ENCODE measurements at regions not wholly inside any gene's neighbourhood (a gene's known extent, or its start where the extent isn't known, plus 50 kb on each side); places are given as distances from the start of the nearest gene placed in this dataset.

GRCh38 chr12:132397934-132398385 is 68.6 kb upstream of the GALNT9 start:
- Histone ChIP-seq H3K36me3 (ENCODE audit: control insufficient read depth in 2 of 2, insufficient read depth in 2 of 2, low read length in 1 of 2) (no peaks in the 10 kb centered on the region), H3K27me3 (ENCODE audit: control insufficient read depth in 2 of 2, insufficient read depth in 1 of 2, low read length in 1 of 2) (peaks cover 5 to 75% of the 10 kb centered on the region in 2 donors)

GRCh38 chr12:132397152-132397933 is 68.0 kb upstream of the GALNT9 start:
- Histone ChIP-seq H3K9me3 (ENCODE audit: control insufficient read depth in 2 of 2, insufficient read depth in 1 of 2, low read length in 1 of 2) (no peaks in the 10 kb centered on the region), H3K27me3 (ENCODE audit: control insufficient read depth in 2 of 2, insufficient read depth in 1 of 2, low read length in 1 of 2) (peaks cover 5 to 69% of the 10 kb centered on the region in 2 donors), H3K4me3 (ENCODE audit: low read length in 2 of 2) (no peak overlapping the region), H3K4me1 (ENCODE audit: control insufficient read depth in 2 of 2, insufficient read depth in 2 of 2, low read length in 2 of 2) (peaks cover 0 to 3% of the 10 kb centered on the region in 2 donors), H3K27ac (ENCODE audit: low read depth in 1 of 2, low read length in 1 of 2) (no peak overlapping the region), H3K36me3 (ENCODE audit: control insufficient read depth in 2 of 2, insufficient read depth in 2 of 2, low read length in 1 of 2) (no peaks in the 10 kb centered on the region)
- no peak for DNase-seq (ENCODE audit: low read depth in 6 of 9, low spot score in 9 of 9)
- WGBS: 72% methylated on average over 39 of the region's 39 CpGs

More at GRCh38 chr12:132397934-132398385, 68.6 kb upstream of the GALNT9 start:
- 92% methylated on average over 14 of the region's 14 CpGs for WGBS
- no peak overlapping the region for H3K27ac ChIP-seq (ENCODE audit: low read depth in 1 of 2, low read length in 1 of 2)
- H3K9me3 ChIP-seq (ENCODE audit: control insufficient read depth in 2 of 2, insufficient read depth in 1 of 2, low read length in 1 of 2): no peaks in the 10 kb centered on the region
- peaks cover 0 to 3% of the 10 kb centered on the region in 2 donors for H3K4me1 ChIP-seq (ENCODE audit: control insufficient read depth in 2 of 2, insufficient read depth in 2 of 2, low read length in 2 of 2)
- no peak for DNase-seq (ENCODE audit: low read depth in 6 of 9, low spot score in 9 of 9)
- no peak overlapping the region for H3K4me3 ChIP-seq (ENCODE audit: low read length in 2 of 2)

GRCh38 chr12:132396657-132397056 is 67.3 kb upstream of the GALNT9 start:
- DNase-seq (ENCODE audit: low read depth in 6 of 9, low spot score in 9 of 9): no peak
- H3K27me3 ChIP-seq (ENCODE audit: control insufficient read depth in 2 of 2, insufficient read depth in 1 of 2, low read length in 1 of 2): peaks cover 5 to 67% of the 10 kb centered on the region in 2 donors
- no peak overlapping the region for H3K27ac ChIP-seq (ENCODE audit: low read depth in 1 of 2, low read length in 1 of 2)
- H3K36me3 ChIP-seq (ENCODE audit: control insufficient read depth in 2 of 2, insufficient read depth in 2 of 2, low read length in 1 of 2): no peaks in the 10 kb centered on the region
- H3K4me3 ChIP-seq (ENCODE audit: low read length in 2 of 2): no peak overlapping the region
- H3K9me3 ChIP-seq (ENCODE audit: control insufficient read depth in 2 of 2, insufficient read depth in 1 of 2, low read length in 1 of 2): no peaks in the 10 kb centered on the region
- H3K4me1 ChIP-seq (ENCODE audit: control insufficient read depth in 2 of 2, insufficient read depth in 2 of 2, low read length in 2 of 2): peaks cover 0 to 3% of the 10 kb centered on the region in 2 donors
- 75% methylated on average over 16 of the region's 16 CpGs for WGBS

- no peaks in the 10 kb centered on the region for H3K9me3 ChIP-seq (ENCODE audit: control insufficient read depth in 2 of 2, insufficient read depth in 1 of 2, low read length in 1 of 2)
- 90% methylated on average over 24 of the region's 24 CpGs for WGBS
- no peak for DNase-seq (ENCODE audit: low read depth in 6 of 9, low spot score in 9 of 9)
- no peak overlapping the region for H3K27ac ChIP-seq (ENCODE audit: low read depth in 1 of 2, low read length in 1 of 2)
- peaks cover 0 to 3% of the 10 kb centered on the region in 2 donors for H3K4me1 ChIP-seq (ENCODE audit: control insufficient read depth in 2 of 2, insufficient read depth in 2 of 2, low read length in 2 of 2)
- peaks cover 5 to 65% of the 10 kb centered on the region in 2 donors for H3K27me3 ChIP-seq (ENCODE audit: control insufficient read depth in 2 of 2, insufficient read depth in 1 of 2, low read length in 1 of 2)
- no peaks in the 10 kb centered on the region for H3K36me3 ChIP-seq (ENCODE audit: control insufficient read depth in 2 of 2, insufficient read depth in 2 of 2, low read length in 1 of 2)
- no peak overlapping the region for H3K4me3 ChIP-seq (ENCODE audit: low read length in 2 of 2)
Measured at GRCh38 chr12:132395908-132396305, 66.5 kb upstream of the GALNT9 start.

- H3K27ac ChIP-seq (ENCODE audit: low read depth in 1 of 2, low read length in 1 of 2): no peak overlapping the region
- H3K4me3 ChIP-seq (ENCODE audit: low read length in 2 of 2): no peak overlapping the region
- H3K27me3 ChIP-seq (ENCODE audit: control insufficient read depth in 2 of 2, insufficient read depth in 1 of 2, low read length in 1 of 2): peaks cover 5 to 59% of the 10 kb centered on the region in 2 donors
- H3K4me1 ChIP-seq (ENCODE audit: control insufficient read depth in 2 of 2, insufficient read depth in 2 of 2, low read length in 2 of 2): peaks cover 0 to 3% of the 10 kb centered on the region in 2 donors
- no peaks in the 10 kb centered on the region for H3K36me3 ChIP-seq (ENCODE audit: control insufficient read depth in 2 of 2, insufficient read depth in 2 of 2, low read length in 1 of 2)
- no peaks in the 10 kb centered on the region for H3K9me3 ChIP-seq (ENCODE audit: control insufficient read depth in 2 of 2, insufficient read depth in 1 of 2, low read length in 1 of 2)
- DNase-seq (ENCODE audit: low read depth in 6 of 9, low spot score in 9 of 9): no peak
- WGBS: 90% methylated on average over 28 of the region's 28 CpGs
Measured at GRCh38 chr12:132395192-132395907, 66.0 kb upstream of the GALNT9 start.

GRCh38 chr12:132393991-132394949 is 64.9 kb upstream of the GALNT9 start:
- WGBS: 71% methylated on average over 36 of the region's 36 CpGs
- Histone ChIP-seq H3K27me3 (ENCODE audit: control insufficient read depth in 2 of 2, insufficient read depth in 1 of 2, low read length in 1 of 2) (peaks cover 5 to 53% of the 10 kb centered on the region in 2 donors), H3K4me3 (ENCODE audit: low read length in 2 of 2) (no peak overlapping the region), H3K27ac (ENCODE audit: low read depth in 1 of 2, low read length in 1 of 2) (no peak overlapping the region), H3K36me3 (ENCODE audit: control insufficient read depth in 2 of 2, insufficient read depth in 2 of 2, low read length in 1 of 2) (no peaks in the 10 kb centered on the region), H3K4me1 (ENCODE audit: control insufficient read depth in 2 of 2, insufficient read depth in 2 of 2, low read length in 2 of 2) (peaks cover 0 to 3% of the 10 kb centered on the region in 2 donors), H3K9me3 (ENCODE audit: control insufficient read depth in 2 of 2, insufficient read depth in 1 of 2, low read length in 1 of 2) (no peaks in the 10 kb centered on the region)
- DNase-seq (ENCODE audit: low read depth in 6 of 9, low spot score in 9 of 9): no peak

GRCh38 chr12:132393245-132393795 is 63.9 kb upstream of the GALNT9 start:
- 84% methylated on average over 19 of the region's 19 CpGs for WGBS
- H3K27me3 ChIP-seq (ENCODE audit: control insufficient read depth in 2 of 2, insufficient read depth in 1 of 2, low read length in 1 of 2): peaks cover 5 to 53% of the 10 kb centered on the region in 2 donors
- DNase-seq (ENCODE audit: low read depth in 6 of 9, low spot score in 9 of 9): no peak

GRCh38 chr12:132392389-132393244 is 63.2 kb upstream of the GALNT9 start:
- Histone ChIP-seq H3K9me3 (ENCODE audit: control insufficient read depth in 2 of 2, insufficient read depth in 1 of 2, low read length in 1 of 2) (no peaks in the 10 kb centered on the region), H3K27me3 (ENCODE audit: control insufficient read depth in 2 of 2, insufficient read depth in 1 of 2, low read length in 1 of 2) (peaks cover 5 to 49% of the 10 kb centered on the region in 2 donors), H3K4me3 (ENCODE audit: low read length in 2 of 2) (no peak overlapping the region), H3K27ac (ENCODE audit: low read depth in 1 of 2, low read length in 1 of 2) (no peak overlapping the region), H3K4me1 (ENCODE audit: control insufficient read depth in 2 of 2, insufficient read depth in 2 of 2, low read length in 2 of 2) (peaks cover 0 to 3% of the 10 kb centered on the region in 2 donors), H3K36me3 (ENCODE audit: control insufficient read depth in 2 of 2, insufficient read depth in 2 of 2, low read length in 1 of 2) (no peaks in the 10 kb centered on the region)
- no peak for DNase-seq (ENCODE audit: low read depth in 6 of 9, low spot score in 9 of 9)
- whole genome bisulfite sequencing: 87% methylated on average over 36 of the region's 43 CpGs

More at GRCh38 chr12:132393245-132393795, 63.9 kb upstream of the GALNT9 start:
- peaks cover 0 to 3% of the 10 kb centered on the region in 2 donors for H3K4me1 ChIP-seq (ENCODE audit: control insufficient read depth in 2 of 2, insufficient read depth in 2 of 2, low read length in 2 of 2)
- no peaks in the 10 kb centered on the region for H3K9me3 ChIP-seq (ENCODE audit: control insufficient read depth in 2 of 2, insufficient read depth in 1 of 2, low read length in 1 of 2)
- no peak overlapping the region for H3K27ac ChIP-seq (ENCODE audit: low read depth in 1 of 2, low read length in 1 of 2)
- H3K36me3 ChIP-seq (ENCODE audit: control insufficient read depth in 2 of 2, insufficient read depth in 2 of 2, low read length in 1 of 2): no peaks in the 10 kb centered on the region
- H3K4me3 ChIP-seq (ENCODE audit: low read length in 2 of 2): no peak overlapping the region
